ENCODE measurements at regions not wholly inside any gene's neighbourhood (a gene's known extent, or its start where the extent isn't known, plus 50 kb on each side); places are given as distances from the start of the nearest gene placed in this dataset.
"Not testable (repeated sequence)": the region's sequence is repeated elsewhere in the genome, so short reads cannot be mapped to it uniquely, and the experiment has no call there.

GRCh38 chr6:106766201-106766600, 136.8 kb downstream of the QRSL1 start:
- DNase-seq = no peak

- no peak for DNase-seq
Measured at GRCh38 chr6:106765496-106765895, 136.1 kb downstream of the QRSL1 start.

GRCh38 chr6:106764353-106764980, 135.1 kb downstream of the QRSL1 start:
- no peak for DNase-seq

GRCh38 chr6:106763361-106763760, 134.0 kb downstream of the QRSL1 start:
- DNase-seq = no peak

- no peak for DNase-seq
Measured at GRCh38 chr6:106761160-106761559, 131.8 kb downstream of the QRSL1 start.

GRCh38 chr6:106759112-106759511, 129.7 kb downstream of the QRSL1 start:
- no peak for DNase-seq

GRCh38 chr6:106757722-106758467, 128.5 kb downstream of the QRSL1 start:
- no peak for DNase-seq

- no peak for DNase-seq
Measured at GRCh38 chr6:106757267-106757666, 127.9 kb downstream of the QRSL1 start.

GRCh38 chr6:106754215-106754614, 124.8 kb downstream of the QRSL1 start:
- no peak for DNase-seq

- no peak for DNase-seq
Measured at GRCh38 chr6:106752641-106753040, 123.3 kb downstream of the QRSL1 start.

GRCh38 chr6:106751501-106752252, 122.3 kb downstream of the QRSL1 start:
- DNase-seq = no peak

- no peak for DNase-seq
Measured at GRCh38 chr6:106750946-106751345, 121.6 kb downstream of the QRSL1 start.

- no peak for DNase-seq
Measured at GRCh38 chr6:106750142-106750918, 121.0 kb downstream of the QRSL1 start.

GRCh38 chr6:106749609-106750008, 120.2 kb downstream of the QRSL1 start:
- no peak for DNase-seq

- no peak for DNase-seq
Measured at GRCh38 chr6:106748547-106749207, 119.3 kb downstream of the QRSL1 start.

- DNase-seq = no peak
Measured at GRCh38 chr6:106747139-106747538, 117.8 kb downstream of the QRSL1 start.

GRCh38 chr6:106746652-106747051, 117.3 kb downstream of the QRSL1 start:
- DNase-seq = no peak

- no peak for DNase-seq
Measured at GRCh38 chr6:106745824-106746582, 116.6 kb downstream of the QRSL1 start.

GRCh38 chr6:106745197-106745770, 115.9 kb downstream of the QRSL1 start:
- no peak for DNase-seq

- DNase-seq = no peak
Measured at GRCh38 chr6:106744781-106745180, 115.4 kb downstream of the QRSL1 start.

GRCh38 chr6:106744029-106744428, 114.7 kb downstream of the QRSL1 start:
- DNase-seq = not testable (repeated sequence)

Measured in Kasumi-1 (cell line).